Progenitor cell of endocrine pancreas (in vitro differentiated cells): ENCODE measurements at regions not wholly inside any gene's neighbourhood (a gene's known extent, or its start where the extent isn't known, plus 50 kb on each side); places are given as distances from the start of the nearest gene placed in this dataset.

Source experiments
- DNase-seq: peaks from one replicate; pipeline ENCODE4 v3.0.0; 2021; ENCODE audit warnings: low spot score; ENCODE audit not compliant: unreplicated experiment
- H3K27ac Mint-ChIP-seq: 2 replicates; pipeline ENCODE4 v1.8.0; 2021; ENCODE audit warnings: mild to moderate bottlenecking, moderate library complexity, mixed read lengths
- H3K27me3 Mint-ChIP-seq: 2 replicates; pipeline ENCODE4 v1.8.0; 2021; ENCODE audit warnings: mixed read lengths
- H3K36me3 Mint-ChIP-seq: 2 replicates; pipeline ENCODE4 v1.8.0; 2022; ENCODE audit warnings: mixed read lengths; ENCODE audit not compliant: insufficient read depth
- H3K4me1 Mint-ChIP-seq: 2 replicates; pipeline ENCODE4 v1.8.0; 2021; ENCODE audit warnings: low read depth, mixed read lengths
- H3K4me3 Mint-ChIP-seq: 2 replicates; pipeline ENCODE4 v1.8.0; 2021; ENCODE audit warnings: low read depth, mild to moderate bottlenecking, moderate library complexity, mixed read lengths
- H3K9me3 Mint-ChIP-seq: 2 replicates; pipeline ENCODE4 v1.8.0; 2021; ENCODE audit warnings: low read depth, mixed read lengths
- CTCF ChIP-seq: fragments of 200-600 bp; sonication (generic); IDR thresholded peaks from one replicate; pipeline ENCODE4 v1.5.0; 2021; ENCODE audit warnings: antibody characterized with exemption, mild to moderate bottlenecking; ENCODE audit not compliant: unreplicated experiment

- Mint-ChIP-seq H3K27ac (no peak overlapping the region), H3K4me3 (no peak overlapping the region), H3K4me1 (no peaks in the 10 kb centered on the region), H3K27me3 (peaks cover 7% of the 10 kb centered on the region), H3K36me3 (no peaks in the 10 kb centered on the region), H3K9me3 (no peaks in the 10 kb centered on the region)
- no peak for TF ChIP-seq CTCF
- no peak for DNase-seq
These were observed 266.7 kb upstream of the CDYL start for GRCh38 chr6:4509506-4509905.

GRCh38 chr6:4506792-4507191, 269.4 kb upstream of the CDYL start:
- H3K27ac Mint-ChIP-seq = no peak overlapping the region
- no peak overlapping the region for H3K4me3 Mint-ChIP-seq
- no peaks in the 10 kb centered on the region for H3K9me3 Mint-ChIP-seq
- no peak for DNase-seq
- TF ChIP-seq CTCF = no peak
- no peaks in the 10 kb centered on the region for H3K36me3 Mint-ChIP-seq
- H3K27me3 Mint-ChIP-seq = peaks cover 3% of the 10 kb centered on the region
- H3K4me1 Mint-ChIP-seq = no peaks in the 10 kb centered on the region

GRCh38 chr6:4506223-4506622, 270.0 kb upstream of the CDYL start:
- no peak overlapping the region for H3K4me3 Mint-ChIP-seq
- DNase-seq = no peak
- H3K9me3 Mint-ChIP-seq = no peaks in the 10 kb centered on the region
- TF ChIP-seq CTCF = no peak
- H3K27ac Mint-ChIP-seq = no peak overlapping the region
- H3K27me3 Mint-ChIP-seq = peaks cover 3% of the 10 kb centered on the region
- H3K4me1 Mint-ChIP-seq = no peaks in the 10 kb centered on the region
- H3K36me3 Mint-ChIP-seq = no peaks in the 10 kb centered on the region

DNA sequence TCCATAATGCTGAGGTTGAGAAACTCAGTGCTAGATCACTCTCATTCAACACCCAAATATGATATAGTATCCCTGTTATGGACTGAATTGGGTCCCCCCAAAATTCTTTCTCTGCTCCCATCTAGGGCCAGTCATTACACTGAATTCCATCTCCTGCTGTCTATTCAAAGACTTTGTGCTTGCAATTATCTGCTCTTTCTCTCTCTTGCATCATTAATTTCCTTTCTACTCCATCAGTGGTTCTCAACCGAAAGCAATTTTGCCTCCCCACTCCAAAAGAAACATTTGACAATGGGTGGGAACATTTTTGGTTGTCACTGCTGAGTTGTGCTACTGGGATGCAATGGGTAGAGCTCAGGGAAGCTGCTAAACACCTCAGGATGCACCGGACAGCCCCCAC, 271.5 kb upstream of the CDYL start:
- Mint-ChIP-seq H3K9me3 (no peaks in the 10 kb centered on the region), H3K36me3 (no peaks in the 10 kb centered on the region), H3K4me1 (no peaks in the 10 kb centered on the region), H3K4me3 (no peak overlapping the region), H3K27ac (no peak overlapping the region), H3K27me3 (peaks cover 3% of the 10 kb centered on the region)
- no peak for TF ChIP-seq CTCF
- no peak for DNase-seq

GRCh38 chr6:4503700-4504099, 272.5 kb upstream of the CDYL start:
- DNase-seq = no peak
- Mint-ChIP-seq H3K27ac (no peak overlapping the region), H3K4me3 (no peak overlapping the region), H3K27me3 (peaks cover 3% of the 10 kb centered on the region), H3K36me3 (no peaks in the 10 kb centered on the region), H3K9me3 (no peaks in the 10 kb centered on the region), H3K4me1 (no peaks in the 10 kb centered on the region)
- no peak for TF ChIP-seq CTCF
